ENCODE measurements at regions not wholly inside any gene's neighbourhood (a gene's known extent, or its start where the extent isn't known, plus 50 kb on each side); places are given as distances from the start of the nearest gene placed in this dataset.

- H3K27ac ChIP-seq: no peak overlapping the region
- no peaks in the 10 kb centered on the region for H3K9me3 ChIP-seq
- intact Hi-C loops (cut with DNase I): no loop called here
- TF ChIP-seq POLR2AphosphoS5 (IDR thresholded peaks at IDR 0.05) (no peak), POLR2A (IDR thresholded peaks at IDR 0.05) (no peak), EP300 (IDR thresholded peaks at IDR 0.05) (no peak), CTCF (IDR thresholded peaks at IDR 0.05) (no peak)
- no peaks in the 10 kb centered on the region for H3K4me1 ChIP-seq
- H3K4me3 ChIP-seq: no peak overlapping the region
- no peaks in the 10 kb centered on the region for H3K36me3 ChIP-seq
- no peaks in the 10 kb centered on the region for H3K27me3 ChIP-seq
- WGBS, 2 donors: 72 to 75% methylated on average over 3 of the region's 3 CpGs
- DNase-seq: no peak
These were observed 283.2 kb upstream of the KCNH8 start for GRCh38 chr3:18864933-18865731.

GRCh38 chr3:18862077-18862476, 286.2 kb upstream of the KCNH8 start:
- intact Hi-C loops (cut with DNase I): no loop called here
- Histone ChIP-seq H3K9me3 (no peaks in the 10 kb centered on the region), H3K4me3 (no peak overlapping the region), H3K36me3 (no peaks in the 10 kb centered on the region), H3K27ac (no peak overlapping the region), H3K27me3 (no peaks in the 10 kb centered on the region), H3K4me1 (no peaks in the 10 kb centered on the region)
- no peak for TF ChIP-seq EP300 (IDR thresholded peaks at IDR 0.05)
- no peak for TF ChIP-seq POLR2AphosphoS5 (IDR thresholded peaks at IDR 0.05)
- no peak for TF ChIP-seq CTCF (IDR thresholded peaks at IDR 0.05)
- no peak for TF ChIP-seq POLR2A (IDR thresholded peaks at IDR 0.05)
- WGBS, 2 donors: 90% methylated on average over 2 of the region's 2 CpGs
- DNase-seq: no peak

GRCh38 chr3:18861137-18861536, 287.2 kb upstream of the KCNH8 start:
- TF ChIP-seq POLR2AphosphoS5 (IDR thresholded peaks at IDR 0.05): no peak
- TF ChIP-seq CTCF (IDR thresholded peaks at IDR 0.05): no peak
- no peak for TF ChIP-seq EP300 (IDR thresholded peaks at IDR 0.05)
- TF ChIP-seq POLR2A (IDR thresholded peaks at IDR 0.05): no peak
- intact Hi-C loops (cut with DNase I): no loop called here
- 70 to 76% methylated on average over 3 of the region's 3 CpGs for WGBS, 2 donors
- Histone ChIP-seq H3K4me1 (no peaks in the 10 kb centered on the region), H3K9me3 (no peaks in the 10 kb centered on the region), H3K4me3 (no peak overlapping the region), H3K27ac (no peak overlapping the region), H3K36me3 (no peaks in the 10 kb centered on the region), H3K27me3 (no peaks in the 10 kb centered on the region)
- no peak for DNase-seq

GRCh38 chr3:18853269-18853668, 295.0 kb upstream of the KCNH8 start:
- WGBS, 2 donors: 61 to 67% methylated on average over 1 of the region's 1 CpG
- no peak for TF ChIP-seq POLR2A (IDR thresholded peaks at IDR 0.05)
- TF ChIP-seq POLR2AphosphoS5 (IDR thresholded peaks at IDR 0.05): no peak
- no peak for TF ChIP-seq CTCF (IDR thresholded peaks at IDR 0.05)
- TF ChIP-seq EP300 (IDR thresholded peaks at IDR 0.05): no peak
- H3K4me3 ChIP-seq: no peak overlapping the region
- H3K27ac ChIP-seq: no peak overlapping the region
- no peaks in the 10 kb centered on the region for H3K36me3 ChIP-seq
- H3K27me3 ChIP-seq: no peaks in the 10 kb centered on the region
- H3K9me3 ChIP-seq: no peaks in the 10 kb centered on the region
- intact Hi-C loops (cut with DNase I): no loop called here
- no peak for DNase-seq
- peaks cover 0 to 8% (median 0%) of the 10 kb centered on the region in 4 donors for H3K4me1 ChIP-seq

Data from sigmoid colon (tissue), 6 donors.